ENCODE measurements at regions not wholly inside any gene's neighbourhood (a gene's known extent, or its start where the extent isn't known, plus 50 kb on each side); places are given as distances from the start of the nearest gene placed in this dataset.

- no peak for DNase-seq (ENCODE audit: low spot score)
Measured at GRCh38 chr14:53545217-53545616, 392.1 kb upstream of the DDHD1 start.

GRCh38 chr14:53542732-53543131 lies 389.6 kb upstream of the DDHD1 start:
- DNase-seq (ENCODE audit: low spot score): no peak

- no peak for DNase-seq (ENCODE audit: low spot score)
Measured at GRCh38 chr14:53541411-53541810, 388.3 kb upstream of the DDHD1 start.

GRCh38 chr14:53539489-53540126 lies 386.5 kb upstream of the DDHD1 start:
- peak; percentile 74 for DNase-seq (ENCODE audit: low spot score)

- DNase-seq (ENCODE audit: low spot score): no peak
Measured at GRCh38 chr14:53538316-53538881, 385.3 kb upstream of the DDHD1 start.

GRCh38 chr14:53537422-53538315 lies 384.5 kb upstream of the DDHD1 start:
- no peak for DNase-seq (ENCODE audit: low spot score)

- no peak for DNase-seq (ENCODE audit: low spot score)
Measured at GRCh38 chr14:53536446-53536845, 383.3 kb upstream of the DDHD1 start.

GRCh38 chr14:53534841-53535240 lies 381.7 kb upstream of the DDHD1 start:
- no peak for DNase-seq (ENCODE audit: low spot score)

GRCh38 chr14:53533384-53533970 lies 380.4 kb upstream of the DDHD1 start:
- no peak for DNase-seq (ENCODE audit: low spot score)

- DNase-seq (ENCODE audit: low spot score): no peak
Measured at GRCh38 chr14:53532853-53533252, 379.7 kb upstream of the DDHD1 start.

GRCh38 chr14:53531730-53532129 lies 378.6 kb upstream of the DDHD1 start:
- DNase-seq (ENCODE audit: low spot score): no peak

GRCh38 chr14:53531156-53531555 lies 378.0 kb upstream of the DDHD1 start:
- DNase-seq (ENCODE audit: low spot score): no peak

GRCh38 chr14:53529519-53529918 lies 376.4 kb upstream of the DDHD1 start:
- DNase-seq (ENCODE audit: low spot score): no peak

- no peak for DNase-seq (ENCODE audit: low spot score)
Measured at GRCh38 chr14:53528185-53528671, 375.1 kb upstream of the DDHD1 start.

- DNase-seq (ENCODE audit: low spot score): no peak
Measured at GRCh38 chr14:53526200-53526599, 373.1 kb upstream of the DDHD1 start.

GRCh38 chr14:53525608-53526007 lies 372.5 kb upstream of the DDHD1 start:
- no peak for DNase-seq (ENCODE audit: low spot score)

- DNase-seq (ENCODE audit: low spot score): no peak
Measured at GRCh38 chr14:53524391-53524790, 371.3 kb upstream of the DDHD1 start.

GRCh38 chr14:53523226-53523625 lies 370.1 kb upstream of the DDHD1 start:
- DNase-seq (ENCODE audit: low spot score): peak; percentile 6

GRCh38 chr14:53520078-53520928 lies 367.2 kb upstream of the DDHD1 start:
- DNase-seq (ENCODE audit: low spot score): no peak

- DNase-seq (ENCODE audit: low spot score): no peak
Measured at GRCh38 chr14:53519137-53519536, 366.0 kb upstream of the DDHD1 start.

- no peak for DNase-seq (ENCODE audit: low spot score)
Measured at GRCh38 chr14:53517270-53517960, 364.3 kb upstream of the DDHD1 start.
